Mesenchymal stem cell (in vitro differentiated cells and primary cell): ENCODE measurements at regions not wholly inside any gene's neighbourhood (a gene's known extent, or its start where the extent isn't known, plus 50 kb on each side); places are given as distances from the start of the nearest gene placed in this dataset.

Experiments
- DNase-seq: peaks from one replicate; pipeline ENCODE4 v3.0.0-alpha.2; 2013
- H2AFZ ChIP-seq: one replicate; pipeline ENCODE4 v1.6.1; 2013; ENCODE audit warnings: low read depth, mild to moderate bottlenecking, control low read depth, inconsistent platforms, low read length, moderate library complexity
- H2AK5ac ChIP-seq: 2 replicates; pipeline ENCODE4 v1.6.1; 2013; ENCODE audit warnings: low read length, moderate library complexity, mild to moderate bottlenecking, inconsistent platforms; ENCODE audit not compliant: severe bottlenecking
- H2BK120ac ChIP-seq: one replicate; pipeline ENCODE4 v1.6.1; 2013; ENCODE audit warnings: low read depth, mild to moderate bottlenecking, inconsistent platforms, low read length, moderate library complexity
- H2BK12ac ChIP-seq, 2 experiments: one replicate each; pipeline ENCODE4 v1.6.1; 2013; ENCODE audit warnings: inconsistent platforms in 2 of 2, low read length in 2 of 2, mild to moderate bottlenecking in 2 of 2, moderate library complexity in 2 of 2, control low read depth in 1 of 2
- H2BK15ac ChIP-seq: one replicate; pipeline ENCODE4 v1.6.1; 2013; ENCODE audit warnings: mild to moderate bottlenecking, low read depth, inconsistent platforms; ENCODE audit not compliant: poor library complexity, severe bottlenecking
- H2BK5ac ChIP-seq: 2 replicates; pipeline ENCODE4 v1.6.1; 2013; ENCODE audit warnings: low read depth, mild to moderate bottlenecking, low read length, control low read depth, inconsistent platforms; ENCODE audit not compliant: poor library complexity, severe bottlenecking
- H3K14ac ChIP-seq, 2 experiments: one replicate each; pipeline ENCODE4 v1.6.1; 2013; ENCODE audit warnings: inconsistent platforms in 2 of 2, low read length in 2 of 2, control low read depth in 1 of 2, mild to moderate bottlenecking in 1 of 2, moderate library complexity in 1 of 2
- H3K18ac ChIP-seq, 2 experiments: one replicate each; pipeline ENCODE4 v1.6.1; 2013; ENCODE audit warnings: inconsistent platforms in 2 of 2, low read length in 2 of 2, control low read depth in 1 of 2, low read depth in 1 of 2, mild to moderate bottlenecking in 1 of 2
- H3K23ac ChIP-seq, 2 experiments: one replicate each; pipeline ENCODE4 v1.6.1; 2013; ENCODE audit warnings: inconsistent platforms in 2 of 2, low read length in 2 of 2, mild to moderate bottlenecking in 2 of 2, moderate library complexity in 2 of 2, control low read depth in 1 of 2
- H3K27ac ChIP-seq: 2 replicates; pipeline ENCODE4 v1.5.1; 2013; ENCODE audit warnings: mild to moderate bottlenecking, moderate library complexity, low read length, control low read depth, inconsistent platforms; ENCODE audit not compliant: poor library complexity, severe bottlenecking
- H3K27me3 ChIP-seq, 2 experiments: 2 replicates each; pipeline versions ENCODE4 v1.6.1 to v1.7.0; 2013; ENCODE audit warnings: low read length in 2 of 2, mild to moderate bottlenecking in 2 of 2, moderate library complexity in 2 of 2, control low read depth in 1 of 2, inconsistent platforms in 1 of 2; ENCODE audit not compliant: control insufficient read depth in 1 of 2, insufficient read depth in 1 of 2
- H3K36me3 ChIP-seq, 2 experiments: 2 replicates each; pipeline versions ENCODE4 v1.6.1 to v1.7.0; 2013; ENCODE audit warnings: low read length in 2 of 2, control low read depth in 1 of 2, inconsistent platforms in 1 of 2, low read depth in 1 of 2, mild to moderate bottlenecking in 1 of 2; ENCODE audit not compliant: insufficient read depth in 2 of 2, control insufficient read depth in 1 of 2
- H3K4ac ChIP-seq, 2 experiments: one replicate each; pipeline ENCODE4 v1.6.1; 2013; ENCODE audit warnings: inconsistent platforms in 2 of 2, low read length in 2 of 2, mild to moderate bottlenecking in 2 of 2, moderate library complexity in 2 of 2, control low read depth in 1 of 2, low read depth in 1 of 2
- H3K4me1 ChIP-seq: 2 replicates; pipeline ENCODE4 v1.6.1; 2013; ENCODE audit warnings: low read depth, low read length, control low read depth; ENCODE audit not compliant: control insufficient read depth, insufficient read depth
- H3K4me2 ChIP-seq: 2 replicates; pipeline ENCODE4 v1.6.1; 2013; ENCODE audit warnings: low read length, mild to moderate bottlenecking, inconsistent platforms; ENCODE audit not compliant: poor library complexity, severe bottlenecking
- H3K4me3 ChIP-seq, 2 experiments: 2 replicates each; pipeline versions ENCODE4 v1.5.1 to v1.7.0; 2013; ENCODE audit warnings: low read length in 2 of 2, mild to moderate bottlenecking in 2 of 2, control low read depth in 1 of 2, low read depth in 1 of 2; ENCODE audit not compliant: insufficient read depth in 1 of 2
- H3K79me1 ChIP-seq: replicated peaks from 2 replicates; pipeline ENCODE4 v1.6.1; 2013; ENCODE audit warnings: mild to moderate bottlenecking, control low read depth, low read length, inconsistent platforms; ENCODE audit not compliant: poor library complexity, severe bottlenecking
- H3K9ac ChIP-seq: 2 replicates; pipeline ENCODE4 v1.7.0; 2013; ENCODE audit warnings: mild to moderate bottlenecking, low read length, moderate library complexity
- H3K9me3 ChIP-seq: 2 replicates; pipeline ENCODE4 v1.7.0; 2013; ENCODE audit warnings: mild to moderate bottlenecking, low read length; ENCODE audit not compliant: control insufficient read depth
- H4K8ac ChIP-seq: one replicate; pipeline ENCODE4 v1.6.1; 2013; ENCODE audit warnings: inconsistent platforms, mild to moderate bottlenecking, low read length, moderate library complexity
- H4K91ac ChIP-seq: one replicate; pipeline ENCODE4 v1.6.1; 2013; ENCODE audit warnings: mild to moderate bottlenecking, low read length, inconsistent platforms
- WGBS: methylation state at CpG from one replicate; pipeline ENCODE4 v1.1.7; 2013; ENCODE audit warnings: mixed read lengths; 5-methylcytosine and 5-hydroxymethylcytosine counted together

DNA sequence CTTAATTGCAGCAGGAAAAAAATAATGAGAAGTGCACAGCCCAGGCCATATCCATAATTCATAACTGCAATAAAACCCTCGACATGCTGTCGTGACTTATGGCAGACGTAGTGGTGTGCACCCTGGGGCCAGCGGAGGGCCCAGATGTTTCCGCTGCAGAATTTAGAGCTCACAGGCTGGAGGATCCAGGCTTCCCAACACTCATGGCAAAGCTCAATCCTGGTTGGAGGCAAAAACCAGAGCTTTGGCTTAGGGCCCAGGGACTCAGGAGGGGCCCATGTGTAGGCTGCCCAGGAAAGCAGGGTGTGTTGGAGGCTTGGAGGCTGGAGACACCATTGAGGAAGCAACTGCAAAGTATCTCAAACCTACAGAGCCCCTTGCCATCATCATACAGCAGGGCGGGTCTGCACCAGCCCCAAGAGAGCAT, 68.7 kb downstream of the SERPINA3 start:
- H3K9me3 ChIP-seq, result no peaks in the 10 kb centered on the region
- no peaks in the 10 kb centered on the region for H3K79me1 ChIP-seq
- no peak overlapping the region for H2AK5ac ChIP-seq
- H2BK5ac ChIP-seq, result no peak overlapping the region
- no peak overlapping the region for H3K14ac ChIP-seq
- H2AFZ ChIP-seq, result no peak overlapping the region
- H3K36me3 ChIP-seq, result no peaks in the 10 kb centered on the region
- H3K4me3 ChIP-seq, result no peak overlapping the region
- no peak overlapping the region for H3K27ac ChIP-seq
- no peak for DNase-seq
- no peak overlapping the region for H3K23ac ChIP-seq
- H4K8ac ChIP-seq, result no peak overlapping the region
- peaks cover 6% of the 10 kb centered on the region for H3K4me1 ChIP-seq
- no peak overlapping the region for H3K9ac ChIP-seq
- H3K27me3 ChIP-seq, result peaks cover 3 to 28% of the 10 kb centered on the region in 2 experiments
- H2BK15ac ChIP-seq, result no peak overlapping the region
- no peak overlapping the region for H3K4me2 ChIP-seq
- H2BK12ac ChIP-seq, result no peak overlapping the region
- H3K4ac ChIP-seq, result no peak overlapping the region
- H3K18ac ChIP-seq, result no peak overlapping the region
- WGBS, result 86% methylated on average over 5 of the region's 6 CpGs
- H4K91ac ChIP-seq, result no peak overlapping the region
- no peak overlapping the region for H2BK120ac ChIP-seq

DNA sequence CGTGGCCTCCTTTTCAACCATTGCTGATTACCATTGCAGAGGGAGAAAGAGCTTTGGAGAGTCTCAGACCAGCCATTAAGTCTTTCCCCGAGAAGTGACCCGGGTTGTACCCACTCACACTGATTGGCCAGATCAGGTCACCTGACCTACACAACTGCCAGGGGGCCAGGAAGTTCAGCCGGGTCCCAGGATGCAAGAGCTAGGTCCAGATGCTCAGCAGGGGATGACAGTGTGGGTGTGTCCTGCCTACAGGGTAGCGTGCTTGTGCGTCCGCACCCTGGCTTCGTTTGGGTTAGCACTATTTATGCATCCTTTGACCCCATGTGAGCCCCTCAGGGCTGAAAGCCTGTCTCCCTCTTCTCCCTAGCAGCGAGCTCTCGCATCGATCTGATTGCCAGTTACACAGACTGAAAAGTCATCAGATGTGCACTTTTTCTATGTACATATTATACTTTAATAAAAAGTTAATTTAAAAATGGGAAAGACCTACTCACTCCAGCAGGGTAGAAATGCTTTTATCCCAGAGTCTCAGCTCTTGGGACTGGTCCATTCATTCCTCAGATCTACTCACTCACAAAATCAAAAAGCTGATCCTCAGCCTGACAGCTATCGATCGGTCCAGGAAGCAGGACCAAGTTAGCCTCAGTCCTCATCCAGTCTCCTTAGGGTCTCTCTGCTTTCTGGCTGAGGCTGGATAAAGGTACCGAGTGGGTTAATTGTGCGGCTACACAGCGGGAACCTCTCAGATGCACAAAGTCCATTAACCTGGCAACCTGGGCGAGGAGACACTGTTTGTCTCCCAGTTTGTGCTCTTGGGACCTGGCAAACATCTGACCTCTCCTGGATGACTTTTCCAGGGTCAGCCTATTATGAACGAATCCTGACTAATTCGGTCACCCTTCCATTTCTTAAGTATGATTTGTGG, 68.0 kb downstream of the SERPINA3 start:
- Histone ChIP-seq H3K23ac (no peak overlapping the region), H2AFZ (no peak overlapping the region), H3K4me1 (peaks cover 6% of the 10 kb centered on the region), H3K14ac (no peak overlapping the region), H3K79me1 (no peaks in the 10 kb centered on the region), H2BK120ac (no peak overlapping the region), H3K36me3 (no peaks in the 10 kb centered on the region), H2BK5ac (no peak overlapping the region), H3K4me2 (no peak overlapping the region), H4K8ac (no peak overlapping the region), H3K4ac (no peak overlapping the region), H3K18ac (no peak overlapping the region), H4K91ac (no peak overlapping the region), H2AK5ac (no peak overlapping the region), H3K9me3 (no peaks in the 10 kb centered on the region), H2BK12ac (no peak overlapping the region), H3K27ac (no peak overlapping the region), H2BK15ac (no peak overlapping the region), H3K27me3 (peaks cover 3 to 33% of the 10 kb centered on the region in 2 experiments), H3K9ac (no peak overlapping the region), H3K4me3 (peak overlapping the region in 1 of 2 experiments; percentile 11)
- 87% methylated on average over 16 of the region's 19 CpGs for WGBS
- DNase-seq, result no peak

DNA sequence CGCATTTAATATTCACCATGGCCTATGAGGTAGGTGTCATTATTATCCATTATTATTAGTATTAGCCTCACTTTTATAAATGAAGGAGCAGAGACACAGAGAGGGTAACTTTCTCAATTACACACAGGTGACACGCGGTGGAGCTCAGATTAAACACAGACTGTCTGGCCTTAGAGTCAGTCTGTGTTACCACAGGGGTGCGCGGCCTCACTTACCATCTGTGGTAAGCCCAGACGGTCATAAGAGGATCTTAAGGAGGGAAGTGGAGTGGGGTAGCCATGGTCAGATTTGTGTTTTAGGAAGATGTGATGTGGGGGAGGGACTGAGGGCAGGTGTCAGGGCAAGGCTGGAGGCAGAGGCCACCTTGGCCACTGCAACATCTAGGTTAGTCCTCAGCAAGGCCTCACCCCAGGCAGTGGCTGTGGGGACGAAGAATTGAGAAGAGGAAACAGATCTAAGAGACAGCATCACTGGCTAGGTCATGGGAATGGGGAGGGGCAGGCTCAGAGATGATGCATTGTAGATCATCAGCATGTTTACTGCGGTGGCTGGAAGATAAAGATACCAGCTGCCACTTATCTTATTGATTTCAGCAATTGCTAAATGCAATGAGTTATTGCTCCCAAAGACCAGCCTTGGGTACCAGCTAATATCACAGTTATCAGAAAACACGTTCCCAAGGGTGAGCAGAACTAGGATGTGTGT, 67.1 kb downstream of the SERPINA3 start:
- H3K36me3 ChIP-seq, result no peaks in the 10 kb centered on the region
- no peak overlapping the region for H3K9ac ChIP-seq
- H2BK120ac ChIP-seq, result no peak overlapping the region
- H2AFZ ChIP-seq, result no peak overlapping the region
- H3K9me3 ChIP-seq, result no peaks in the 10 kb centered on the region
- no peak overlapping the region for H4K8ac ChIP-seq
- no peak overlapping the region for H3K4me3 ChIP-seq
- no peak overlapping the region for H3K23ac ChIP-seq
- WGBS, result 85% methylated on average over 8 of the region's 9 CpGs
- no peak overlapping the region for H3K14ac ChIP-seq
- no peak overlapping the region for H3K4ac ChIP-seq
- no peaks in the 10 kb centered on the region for H3K79me1 ChIP-seq
- no peak overlapping the region for H3K4me2 ChIP-seq
- no peak overlapping the region for H2BK5ac ChIP-seq
- H3K18ac ChIP-seq, result no peak overlapping the region
- no peak overlapping the region for H4K91ac ChIP-seq
- no peak overlapping the region for H3K27ac ChIP-seq
- no peak overlapping the region for H2BK15ac ChIP-seq
- H2BK12ac ChIP-seq, result no peak overlapping the region
- no peak for DNase-seq
- H3K27me3 ChIP-seq, result peaks cover 3 to 33% of the 10 kb centered on the region in 2 experiments
- peaks cover 6% of the 10 kb centered on the region for H3K4me1 ChIP-seq
- H2AK5ac ChIP-seq, result no peak overlapping the region

DNA sequence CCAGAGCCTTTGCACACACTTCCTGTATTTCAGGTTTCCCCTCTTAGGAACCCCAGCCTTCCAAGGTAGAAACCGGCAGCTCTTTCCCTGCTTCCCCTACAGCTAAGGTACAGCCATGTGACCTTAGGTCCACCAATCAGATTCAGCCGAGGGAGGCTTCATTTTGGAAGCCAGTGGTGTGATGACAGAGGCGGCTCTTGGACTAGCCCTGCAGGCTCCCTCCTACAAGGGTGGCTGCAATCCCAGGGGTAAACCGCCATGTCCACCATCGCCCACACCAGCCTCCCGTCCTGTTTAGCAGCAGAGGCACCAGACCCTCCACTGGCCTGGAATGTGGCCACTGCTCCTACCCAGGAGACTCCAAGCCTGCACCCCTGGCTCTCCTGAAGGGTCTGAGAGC, 65.6 kb downstream of the SERPINA3 start:
- DNase-seq, result no peak
- H3K9ac ChIP-seq, result no peak overlapping the region
- H2BK5ac ChIP-seq, result no peak overlapping the region
- H3K14ac ChIP-seq, result no peak overlapping the region
- no peak overlapping the region for H4K8ac ChIP-seq
- H3K23ac ChIP-seq, result no peak overlapping the region
- no peak overlapping the region for H2AK5ac ChIP-seq
- H3K4me1 ChIP-seq, result peaks cover 9% of the 10 kb centered on the region
- H3K36me3 ChIP-seq, result no peaks in the 10 kb centered on the region
- H2BK12ac ChIP-seq, result no peak overlapping the region
- no peak overlapping the region for H3K18ac ChIP-seq
- H3K4me3 ChIP-seq, result no peak overlapping the region
- no peak overlapping the region for H2AFZ ChIP-seq
- WGBS, result 81% methylated on average over 6 of the region's 6 CpGs
- no peak overlapping the region for H2BK120ac ChIP-seq
- no peak overlapping the region for H3K4ac ChIP-seq
- H3K27me3 ChIP-seq, result peaks cover 2 to 43% of the 10 kb centered on the region in 2 experiments
- no peaks in the 10 kb centered on the region for H3K9me3 ChIP-seq
- H3K27ac ChIP-seq, result no peak overlapping the region
- no peak overlapping the region for H4K91ac ChIP-seq
- no peak overlapping the region for H3K4me2 ChIP-seq
- no peaks in the 10 kb centered on the region for H3K79me1 ChIP-seq
- H2BK15ac ChIP-seq, result no peak overlapping the region
